GM23338 (cell line): ENCODE measurements at regions not wholly inside any gene's neighbourhood (a gene's known extent, or its start where the extent isn't known, plus 50 kb on each side); places are given as distances from the start of the nearest gene placed in this dataset.

Experiments
- ATAC-seq: fragments of 200-7000 bp; cut with Tn5 transposase; 3 replicates; pipeline ENCODE4 v1.9.1; 2020
- DNase-seq: peaks from one replicate; pipeline ENCODE4 v3.0.0-alpha.2; 2015; ENCODE audit warnings: low spot score
- H2AFZ ChIP-seq: fragments of 200-600 bp; sonication (generic); 2 replicates; pipeline ENCODE4 v1.8.0; 2016; ENCODE audit warnings: antibody characterized with exemption, mild to moderate bottlenecking, moderate library complexity
- H3F3A ChIP-seq: fragments of 200-600 bp; sonication (generic); replicated peaks from 2 replicates; pipeline ENCODE4 v1.8.0; 2017; ENCODE audit warnings: antibody characterized with exemption, mixed run types, low read depth
- H3K27ac ChIP-seq: fragments of 200-600 bp; sonication (generic); 2 replicates; pipeline ENCODE4 v1.6.1; 2016; ENCODE audit warnings: low read depth
- H3K27me3 ChIP-seq: fragments of 200-600 bp; sonication (generic); 2 replicates; pipeline ENCODE4 v1.8.0; 2016; ENCODE audit warnings: mild to moderate bottlenecking, mixed run types, moderate library complexity; ENCODE audit not compliant: insufficient read depth
- H3K36me3 ChIP-seq: fragments of 200-600 bp; sonication (generic); 2 replicates; pipeline ENCODE4 v1.8.0; 2016; ENCODE audit warnings: mild to moderate bottlenecking; ENCODE audit not compliant: insufficient read depth
- H3K4me1 ChIP-seq: fragments of 200-600 bp; sonication (generic); 2 replicates; pipeline ENCODE4 v1.8.0; 2016; ENCODE audit warnings: mild to moderate bottlenecking, moderate library complexity; ENCODE audit not compliant: insufficient read depth
- H3K4me2 ChIP-seq: fragments of 200-600 bp; sonication (generic); 2 replicates; pipeline ENCODE4 v1.7.1; 2017; ENCODE audit warnings: mixed run types
- H3K4me3 ChIP-seq: fragments of 200-600 bp; sonication (generic); 2 replicates; pipeline ENCODE4 v1.6.1; 2016; ENCODE audit warnings: mixed run types
- H3K79me2 ChIP-seq: fragments of 200-600 bp; sonication (generic); replicated peaks from 2 replicates; pipeline ENCODE4 v1.8.0; 2017; ENCODE audit warnings: mild to moderate bottlenecking; ENCODE audit not compliant: insufficient read depth
- H3K9me2 ChIP-seq: fragments of 200-600 bp; sonication (generic); 2 replicates; pipeline ENCODE4 v1.8.0; 2017; ENCODE audit not compliant: insufficient read depth
- H4K20me1 ChIP-seq: fragments of 200-600 bp; sonication (generic); replicated peaks from 2 replicates; pipeline ENCODE4 v1.8.0; 2017; ENCODE audit warnings: mild to moderate bottlenecking; ENCODE audit not compliant: insufficient read depth
- H3K27ac Mint-ChIP-seq: 2 replicates; pipeline ENCODE4 v1.8.0; 2020; ENCODE audit warnings: inconsistent platforms, mild to moderate bottlenecking, moderate library complexity, mixed read lengths
- H3K27me3 Mint-ChIP-seq: 3 replicates; pipeline ENCODE4 v1.8.0; 2022; ENCODE audit warnings: low read depth, mild to moderate bottlenecking, moderate library complexity, mixed read lengths, inconsistent platforms; ENCODE audit not compliant: insufficient read depth, poor library complexity
- H3K36me3 Mint-ChIP-seq: 3 replicates; pipeline ENCODE4 v1.8.0; 2021; ENCODE audit warnings: low read depth, mild to moderate bottlenecking, inconsistent platforms, moderate library complexity, mixed read lengths
- H3K4me1 Mint-ChIP-seq: 3 replicates; pipeline ENCODE4 v1.8.0; 2020; ENCODE audit warnings: mild to moderate bottlenecking, inconsistent platforms, mixed read lengths
- H3K4me3 Mint-ChIP-seq: 3 replicates; pipeline ENCODE4 v1.8.0; 2021; ENCODE audit warnings: moderate library complexity, mild to moderate bottlenecking, inconsistent platforms, mixed read lengths
- H3K9me3 Mint-ChIP-seq: 3 replicates; pipeline ENCODE4 v1.8.0; 2020; ENCODE audit warnings: moderate library complexity, mild to moderate bottlenecking, inconsistent platforms, mixed read lengths
- CREB1 ChIP-seq: fragments of 250-450 bp; sonication (Bioruptor Pico); IDR thresholded peaks from 2 replicates; pipeline ENCODE4 v1.5.0; 2020; ENCODE audit warnings: low read depth, mild to moderate bottlenecking, moderate library complexity
- CTCF ChIP-seq, 2 experiments: fragments of 200-600 bp in 1 of 2; sonication (generic) in 1 of 2; conservative IDR thresholded peaks; 2 replicates each; pipeline versions ENCODE4 v1.5.1 to v1.6.1; 2016 to 2017; ENCODE audit warnings: antibody characterized with exemption in 2 of 2, low read depth in 2 of 2, mild to moderate bottlenecking in 2 of 2, moderate library complexity in 1 of 2
- ETS1 ChIP-seq: IDR thresholded peaks from 2 replicates; pipeline ENCODE4 v1.6.1; 2016; ENCODE audit warnings: antibody characterized with exemption
- EZH2 ChIP-seq: fragments of 200-600 bp; sonication (generic); IDR thresholded peaks from one replicate; pipeline ENCODE4 v1.8.0; 2017; ENCODE audit warnings: antibody characterized with exemption, mild to moderate bottlenecking, low read depth; ENCODE audit not compliant: unreplicated experiment
- EZH2phosphoT487 ChIP-seq: fragments of 200-600 bp; sonication (generic); IDR thresholded peaks from one replicate; pipeline ENCODE4 v1.8.1; 2018; ENCODE audit warnings: antibody characterized with exemption; ENCODE audit not compliant: unreplicated experiment
- JUNB ChIP-seq: IDR thresholded peaks from one replicate; pipeline ENCODE4 v1.6.1; 2016; ENCODE audit warnings: antibody characterized with exemption; ENCODE audit not compliant: unreplicated experiment
- NANOG ChIP-seq: IDR thresholded peaks from 2 replicates; pipeline ENCODE4 v1.6.1; 2016; ENCODE audit warnings: antibody characterized with exemption, borderline replicate concordance
- POLR2AphosphoS5 ChIP-seq: IDR thresholded peaks from 2 replicates; pipeline ENCODE4 v1.6.1; 2016; ENCODE audit warnings: antibody characterized with exemption, low read depth
- REST ChIP-seq: IDR thresholded peaks from one replicate; pipeline ENCODE4 v1.6.1; 2018; ENCODE audit warnings: antibody characterized with exemption; ENCODE audit not compliant: unreplicated experiment
- STAT1 ChIP-seq: IDR thresholded peaks from one replicate; pipeline ENCODE4 v1.6.1; 2016; ENCODE audit warnings: antibody characterized with exemption; ENCODE audit not compliant: unreplicated experiment
- ZNF114 ChIP-seq: fragments of 250-450 bp; sonication (Bioruptor Pico); IDR thresholded peaks from 2 replicates; pipeline ENCODE4 v1.5.0; 2020; ENCODE audit warnings: mild to moderate bottlenecking, moderate library complexity
- ZNF331 ChIP-seq: fragments of 250-450 bp; sonication (Bioruptor Pico); IDR thresholded peaks from 2 replicates; pipeline ENCODE4 v1.5.0; 2020; ENCODE audit warnings: low read depth, mild to moderate bottlenecking, moderate library complexity
- ZNF462 ChIP-seq: fragments of 250-450 bp; sonication (Bioruptor Pico); IDR thresholded peaks from 2 replicates; pipeline ENCODE4 v1.5.0; 2020; ENCODE audit warnings: mild to moderate bottlenecking, moderate library complexity

GRCh38 chr5:91245871-91246270, 137.2 kb downstream of the ARRDC3 start:
- Mint-ChIP-seq H3K9me3 (peaks cover 9% of the 10 kb centered on the region), H3K27me3 (no peaks in the 10 kb centered on the region), H3K4me3 (no peak overlapping the region), H3K36me3 (peaks cover 4% of the 10 kb centered on the region; the same call in 1 of the 3 replicates), H3K27ac (no peak overlapping the region), H3K4me1 (no peaks in the 10 kb centered on the region)
- Histone ChIP-seq H3K4me2 (no peak overlapping the region), H3K9me2 (no peaks in the 10 kb centered on the region), H3K27me3 (no peaks in the 10 kb centered on the region), H3K79me2 (no peaks in the 10 kb centered on the region), H3K27ac (no peak overlapping the region), H3K4me1 (no peaks in the 10 kb centered on the region), H3K36me3 (no peaks in the 10 kb centered on the region; the same call in 1 of the 2 replicates), H4K20me1 (no peaks in the 10 kb centered on the region), H3K4me3 (no peak overlapping the region), H3F3A (no peaks in the 10 kb centered on the region), H2AFZ (no peak overlapping the region)
- ATAC-seq (no peak), DNase-seq (no peak)
- TF ChIP-seq ZNF114 (CRISPR knock-in tag), result no peak
- no peak for TF ChIP-seq POLR2AphosphoS5
- no peak for TF ChIP-seq ZNF331 (CRISPR knock-in tag)
- TF ChIP-seq CTCF (conservative IDR thresholded peaks at IDR 0.05; ENCODE audit: low read depth in 2 of 2), result no peak
- no peak for TF ChIP-seq ZNF462 (CRISPR knock-in tag)
- no peak for TF ChIP-seq REST
- TF ChIP-seq EZH2phosphoT487, result no peak
- TF ChIP-seq CREB1 (CRISPR knock-in tag), result no peak
- TF ChIP-seq STAT1, result no peak
- no peak for TF ChIP-seq EZH2
- TF ChIP-seq JUNB, result no peak
- no peak for TF ChIP-seq NANOG
- TF ChIP-seq ETS1, result no peak
